HFFc6 (cell line): ENCODE measurements at regions not wholly inside any gene's neighbourhood (a gene's known extent, or its start where the extent isn't known, plus 50 kb on each side); places are given as distances from the start of the nearest gene placed in this dataset.
A peak's percentile ranks its signal among the peaks of the same experiment; 100 is the strongest.

Experiments
- DNase-seq: peaks from one replicate; pipeline ENCODE4 v3.0.0-alpha.2; 2018
- H3K27ac Mint-ChIP-seq: 2 replicates; pipeline ENCODE4 v1.8.0; 2020; ENCODE audit warnings: mild to moderate bottlenecking, mixed read lengths
- H3K27me3 Mint-ChIP-seq: 2 replicates; pipeline ENCODE4 v1.8.0; 2021; ENCODE audit warnings: mild to moderate bottlenecking, moderate library complexity, mixed read lengths; ENCODE audit not compliant: insufficient read depth
- H3K36me3 Mint-ChIP-seq: 2 replicates; pipeline ENCODE4 v1.8.0; 2021; ENCODE audit warnings: low read depth, mixed read lengths
- H3K4me1 Mint-ChIP-seq: 2 replicates; pipeline ENCODE4 v1.8.0; 2020; ENCODE audit warnings: low read depth, mixed read lengths
- H3K4me3 Mint-ChIP-seq: 2 replicates; pipeline ENCODE4 v1.8.0; 2020; ENCODE audit warnings: mild to moderate bottlenecking, moderate library complexity, mixed read lengths
- H3K9me3 Mint-ChIP-seq: 2 replicates; pipeline ENCODE4 v1.8.0; 2020; ENCODE audit warnings: mild to moderate bottlenecking, mixed read lengths
- TF ChIP-seq, protein P1 (sequence below): fragments of 200-600 bp; sonication (generic); IDR thresholded peaks from 2 replicates; pipeline ENCODE4 v1.5.0; 2021; ENCODE audit warnings: antibody characterized with exemption, mild to moderate bottlenecking

DNA sequence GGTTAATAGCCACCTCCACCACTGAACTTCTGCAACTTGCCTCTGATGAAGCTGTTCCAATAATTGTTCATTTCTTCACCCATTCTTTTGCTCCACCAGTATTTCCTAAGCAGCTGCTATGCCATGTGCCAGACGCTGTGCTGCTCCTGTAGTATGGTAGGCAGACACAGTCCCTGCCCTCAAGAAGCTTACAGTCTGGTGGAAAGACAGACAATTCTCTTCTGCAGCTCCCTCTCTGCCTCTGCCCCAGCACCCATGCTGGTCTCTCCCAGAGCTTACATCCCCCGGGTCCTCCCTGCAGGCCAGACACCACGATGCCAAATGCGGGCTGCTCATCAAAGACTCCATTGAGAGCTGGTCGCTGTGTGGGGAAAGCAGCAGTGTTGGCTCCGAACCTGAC, 111.6 kb upstream of the ESRRB start:
- H3K4me3 Mint-ChIP-seq: no peak overlapping the region
- no peaks in the 10 kb centered on the region for H3K9me3 Mint-ChIP-seq
- H3K36me3 Mint-ChIP-seq: no peaks in the 10 kb centered on the region
- no peak overlapping the region for H3K27ac Mint-ChIP-seq
- H3K4me1 Mint-ChIP-seq: no peaks in the 10 kb centered on the region
- no peak for DNase-seq
- TF ChIP-seq, protein P1, sequence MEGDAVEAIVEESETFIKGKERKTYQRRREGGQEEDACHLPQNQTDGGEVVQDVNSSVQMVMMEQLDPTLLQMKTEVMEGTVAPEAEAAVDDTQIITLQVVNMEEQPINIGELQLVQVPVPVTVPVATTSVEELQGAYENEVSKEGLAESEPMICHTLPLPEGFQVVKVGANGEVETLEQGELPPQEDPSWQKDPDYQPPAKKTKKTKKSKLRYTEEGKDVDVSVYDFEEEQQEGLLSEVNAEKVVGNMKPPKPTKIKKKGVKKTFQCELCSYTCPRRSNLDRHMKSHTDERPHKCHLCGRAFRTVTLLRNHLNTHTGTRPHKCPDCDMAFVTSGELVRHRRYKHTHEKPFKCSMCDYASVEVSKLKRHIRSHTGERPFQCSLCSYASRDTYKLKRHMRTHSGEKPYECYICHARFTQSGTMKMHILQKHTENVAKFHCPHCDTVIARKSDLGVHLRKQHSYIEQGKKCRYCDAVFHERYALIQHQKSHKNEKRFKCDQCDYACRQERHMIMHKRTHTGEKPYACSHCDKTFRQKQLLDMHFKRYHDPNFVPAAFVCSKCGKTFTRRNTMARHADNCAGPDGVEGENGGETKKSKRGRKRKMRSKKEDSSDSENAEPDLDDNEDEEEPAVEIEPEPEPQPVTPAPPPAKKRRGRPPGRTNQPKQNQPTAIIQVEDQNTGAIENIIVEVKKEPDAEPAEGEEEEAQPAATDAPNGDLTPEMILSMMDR: no peak
- peaks cover 11% of the 10 kb centered on the region for H3K27me3 Mint-ChIP-seq

DNA sequence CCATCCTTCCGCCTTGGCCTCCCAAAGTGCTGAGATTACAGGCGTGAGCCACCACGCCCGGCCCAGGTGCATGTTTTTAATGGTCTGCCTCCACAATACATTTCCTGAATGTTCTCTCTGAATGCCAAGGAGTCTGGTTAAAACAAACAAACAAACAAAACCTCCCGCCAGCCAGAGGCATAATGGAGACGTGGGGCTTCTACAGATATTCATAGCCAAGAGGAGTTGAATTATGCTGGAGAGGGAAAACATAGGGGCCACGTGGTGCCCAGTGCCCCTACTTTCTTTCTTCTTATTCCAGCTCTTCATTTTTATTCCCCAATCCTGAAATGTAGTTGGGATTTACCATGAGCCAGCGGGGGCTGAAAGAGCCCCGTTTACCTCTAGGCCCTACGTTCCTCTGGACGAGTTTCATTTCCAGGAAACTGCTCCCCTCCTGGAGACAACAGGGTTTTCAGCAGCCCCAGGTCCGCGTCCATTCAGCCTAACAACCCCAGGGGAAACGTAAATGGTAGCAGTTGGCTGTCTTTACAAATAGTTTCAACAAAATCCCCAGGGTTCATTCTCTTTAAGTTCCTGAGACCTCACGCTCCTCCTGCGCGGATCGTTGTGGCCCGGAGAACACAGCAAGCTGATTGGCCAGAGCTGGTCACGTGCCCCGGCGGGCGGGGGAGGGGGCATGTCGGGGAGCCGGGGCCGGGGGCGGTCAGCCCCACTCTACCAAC, 108.5 kb upstream of the ESRRB start:
- no peaks in the 10 kb centered on the region for H3K9me3 Mint-ChIP-seq
- H3K4me3 Mint-ChIP-seq: peak overlapping the region; percentile 77
- H3K27me3 Mint-ChIP-seq: peaks cover 12% of the 10 kb centered on the region
- H3K27ac Mint-ChIP-seq: no peak overlapping the region
- H3K36me3 Mint-ChIP-seq: no peaks in the 10 kb centered on the region
- H3K4me1 Mint-ChIP-seq: no peaks in the 10 kb centered on the region
- TF ChIP-seq, protein P1: peak; percentile 34
- DNase-seq: no peak

DNA sequence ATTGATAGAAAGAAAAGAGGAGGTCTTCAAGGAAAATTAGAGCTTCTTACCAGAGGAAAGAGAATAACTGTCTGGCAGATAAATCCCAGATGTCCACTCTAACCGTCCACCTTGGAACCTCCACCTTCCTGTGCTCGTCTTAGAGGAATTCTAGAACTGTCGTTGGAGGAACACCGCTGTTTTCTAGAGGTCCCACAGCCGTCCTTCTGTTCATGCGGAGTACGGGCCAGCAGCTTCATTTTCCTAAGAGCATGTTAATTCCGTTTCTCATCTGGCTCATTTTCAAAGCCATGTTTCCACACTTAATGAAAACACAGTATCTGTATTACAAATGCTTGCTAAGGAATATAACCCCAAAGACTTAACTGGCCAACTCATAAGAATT, 107.9 kb upstream of the ESRRB start:
- H3K27me3 Mint-ChIP-seq: peaks cover 12% of the 10 kb centered on the region
- H3K4me3 Mint-ChIP-seq: peak overlapping the region; percentile 77

DNA sequence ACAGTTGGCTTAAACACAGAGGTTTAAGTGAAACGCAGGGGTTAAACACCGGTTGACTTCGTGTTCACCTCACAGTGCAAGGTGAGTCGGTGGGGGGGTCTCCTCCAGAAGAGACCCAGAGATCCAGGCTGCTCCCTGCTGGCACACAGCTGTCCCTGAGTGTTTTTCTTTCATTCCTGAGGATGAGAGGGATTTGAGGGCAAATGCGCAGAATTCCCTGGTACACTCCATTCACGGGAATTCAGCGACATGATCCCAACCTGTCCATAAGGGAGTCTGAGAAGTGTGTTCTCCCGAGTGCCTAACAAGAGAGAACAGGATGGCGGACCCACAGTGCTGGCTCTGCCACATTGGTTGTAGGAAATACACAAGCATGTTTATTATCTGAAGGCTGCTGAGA, 107.2 kb upstream of the ESRRB start:
- no peaks in the 10 kb centered on the region for H3K4me1 Mint-ChIP-seq
- H3K9me3 Mint-ChIP-seq: no peaks in the 10 kb centered on the region
- H3K4me3 Mint-ChIP-seq: no peak overlapping the region
- peaks cover 12% of the 10 kb centered on the region for H3K27me3 Mint-ChIP-seq
- TF ChIP-seq, protein P1: no peak
- no peak for DNase-seq
- no peak overlapping the region for H3K27ac Mint-ChIP-seq
- H3K36me3 Mint-ChIP-seq: no peaks in the 10 kb centered on the region

More for the DNA sequence above, 107.9 kb upstream of the ESRRB start:
- no peak for DNase-seq
- Mint-ChIP-seq H3K4me1 (no peaks in the 10 kb centered on the region), H3K9me3 (no peaks in the 10 kb centered on the region), H3K36me3 (no peaks in the 10 kb centered on the region), H3K27ac (no peak overlapping the region)
- TF ChIP-seq, protein P1: no peak

DNA sequence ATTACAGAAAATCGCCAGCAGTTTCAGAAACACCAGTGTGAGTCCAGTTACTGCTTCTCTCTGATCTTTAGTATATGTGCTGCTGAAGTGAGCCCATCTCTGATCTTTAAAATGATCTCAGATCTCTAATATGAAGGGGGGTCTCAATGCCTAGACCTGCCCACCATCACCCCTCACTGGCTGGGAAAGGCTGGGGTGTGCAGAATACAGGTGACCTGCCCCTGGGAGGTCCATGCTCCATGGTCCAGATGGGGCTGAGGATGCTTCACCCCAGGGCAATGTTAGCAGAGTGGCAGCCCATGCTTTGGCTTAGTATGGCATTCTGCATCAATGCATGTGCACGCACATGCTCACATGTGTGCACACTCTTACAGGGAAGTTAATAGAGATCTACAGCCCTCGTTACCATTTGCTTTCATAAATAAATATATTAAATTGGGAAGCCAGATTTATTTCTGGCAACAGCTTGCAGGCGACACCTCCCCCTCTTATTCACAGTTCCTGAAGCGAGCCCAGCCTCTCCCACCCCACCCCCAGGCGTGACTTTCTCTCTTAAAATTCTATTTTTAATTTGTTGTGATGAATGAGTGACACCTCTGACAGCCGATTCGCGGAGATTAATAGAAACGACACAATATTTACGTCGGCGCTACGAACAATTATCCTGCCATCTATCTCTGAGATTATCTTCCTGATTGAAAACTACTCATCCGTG, 104.7 kb upstream of the ESRRB start:
- TF ChIP-seq, protein P1: no peak
- H3K4me3 Mint-ChIP-seq: no peak overlapping the region
- no peak overlapping the region for H3K27ac Mint-ChIP-seq
- no peaks in the 10 kb centered on the region for H3K4me1 Mint-ChIP-seq
- no peaks in the 10 kb centered on the region for H3K9me3 Mint-ChIP-seq
- peaks cover 12% of the 10 kb centered on the region for H3K27me3 Mint-ChIP-seq
- H3K36me3 Mint-ChIP-seq: no peaks in the 10 kb centered on the region
- no peak for DNase-seq
